DOHH2 (cell line): ENCODE measurements at regions not wholly inside any gene's neighbourhood (a gene's known extent, or its start where the extent isn't known, plus 50 kb on each side); places are given as distances from the start of the nearest gene placed in this dataset.

Source experiments
- H3F3A ChIP-seq: fragments of 200-600 bp; sonication (generic), shearing (Covaris generic); 2 replicates; pipeline ENCODE4 v1.6.0; 2016; ENCODE audit warnings: antibody characterized with exemption, mild to moderate bottlenecking; ENCODE audit not compliant: control insufficient read depth, insufficient read depth
- H3K27ac ChIP-seq: fragments of 200-600 bp; sonication (generic); 2 replicates; pipeline ENCODE4 v1.5.1; 2014; ENCODE audit warnings: low read depth, mild to moderate bottlenecking, low read length, moderate library complexity
- H3K27me3 ChIP-seq: fragments of 200-600 bp; sonication (generic); 2 replicates; pipeline ENCODE4 v1.6.1; 2014; ENCODE audit warnings: mild to moderate bottlenecking, low read length, mixed read lengths; ENCODE audit not compliant: control insufficient read depth
- H3K36me3 ChIP-seq: fragments of 200-600 bp; sonication (generic); 2 replicates; pipeline ENCODE4 v1.6.1; 2014; ENCODE audit warnings: mild to moderate bottlenecking, low read length, moderate library complexity, mixed read lengths; ENCODE audit not compliant: control insufficient read depth
- H3K4me1 ChIP-seq: fragments of 200-600 bp; sonication (generic); 2 replicates; pipeline ENCODE4 v1.6.1; 2014; ENCODE audit warnings: mild to moderate bottlenecking, low read length, mixed read lengths; ENCODE audit not compliant: control insufficient read depth
- H3K4me2 ChIP-seq: fragments of 200-600 bp; sonication (generic); 2 replicates; pipeline ENCODE4 v1.6.0; 2014; ENCODE audit warnings: mild to moderate bottlenecking, low read length, moderate library complexity
- H3K4me3 ChIP-seq: fragments of 200-600 bp; sonication (generic); 2 replicates; pipeline ENCODE4 v1.5.1; 2014; ENCODE audit warnings: mild to moderate bottlenecking, low read length, mixed read lengths
- H3K79me2 ChIP-seq: fragments of 200-600 bp; sonication (generic); 2 replicates; pipeline ENCODE4 v1.6.1; 2014; ENCODE audit warnings: mild to moderate bottlenecking, low read length, mixed read lengths; ENCODE audit not compliant: control insufficient read depth
- H3K9me2 ChIP-seq: fragments of 200-600 bp; sonication (generic); replicated peaks from 2 replicates; pipeline ENCODE4 v1.6.1; 2014; ENCODE audit warnings: mild to moderate bottlenecking, low read length, mixed read lengths; ENCODE audit not compliant: control insufficient read depth
- H3K9me3 ChIP-seq: fragments of 200-600 bp; sonication (generic); 2 replicates; pipeline ENCODE4 v1.6.1; 2014; ENCODE audit warnings: antibody characterized with exemption, low read length, mixed read lengths; ENCODE audit not compliant: control insufficient read depth, insufficient read depth
- H4K20me1 ChIP-seq: fragments of 200-600 bp; sonication (generic); 2 replicates; pipeline ENCODE4 v1.6.0; 2014; ENCODE audit warnings: low read depth, mild to moderate bottlenecking, antibody characterized with exemption, low read length, moderate library complexity; ENCODE audit not compliant: control insufficient read depth, insufficient read depth
- EZH2phosphoT487 ChIP-seq: fragments of 200-600 bp; sonication (generic); IDR thresholded peaks from 2 replicates; pipeline ENCODE4 v1.6.1; 2017; ENCODE audit warnings: borderline replicate concordance, mild to moderate bottlenecking, antibody characterized with exemption, low read length, moderate library complexity, mixed read lengths
- TF ChIP-seq, protein P1 (sequence below): fragments of 200-600 bp; sonication (generic); IDR thresholded peaks from one replicate; pipeline ENCODE4 v1.5.1; 2014; ENCODE audit warnings: antibody characterized with exemption, mild to moderate bottlenecking, low read depth, low read length; ENCODE audit not compliant: poor library complexity, severe bottlenecking

DNA sequence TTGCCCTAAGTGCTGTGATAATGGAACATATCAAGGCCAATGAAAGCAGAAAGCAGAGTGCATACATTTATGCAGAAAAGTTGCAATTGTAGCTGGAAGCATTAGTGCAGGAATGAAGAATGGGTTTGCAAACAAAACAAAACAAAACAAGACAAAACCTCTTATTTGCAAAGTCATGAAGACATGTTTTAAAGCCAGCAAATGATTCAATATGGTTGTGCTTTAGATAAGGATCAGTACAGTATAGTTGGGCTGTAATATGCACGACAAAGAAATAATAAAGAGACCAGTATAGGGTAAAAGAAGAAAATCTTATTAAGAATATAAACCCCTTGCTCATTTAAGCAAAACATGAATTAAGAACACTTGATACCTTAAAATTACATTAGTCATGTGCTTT is 398.1 kb downstream of the KIF2B start:
- Histone ChIP-seq H3K9me2 (no peaks in the 10 kb centered on the region), H3K4me2 (no peak overlapping the region), H3K4me1 (no peaks in the 10 kb centered on the region), H3K27me3 (no peaks in the 10 kb centered on the region), H3K9me3 (no peaks in the 10 kb centered on the region), H3K27ac (no peak overlapping the region), H4K20me1 (no peaks in the 10 kb centered on the region; the same call in 1 of the 2 replicates), H3K4me3 (no peak overlapping the region), H3K79me2 (no peaks in the 10 kb centered on the region), H3F3A (no peaks in the 10 kb centered on the region), H3K36me3 (no peaks in the 10 kb centered on the region)
- no peak for TF ChIP-seq EZH2phosphoT487
- TF ChIP-seq, protein P1, sequence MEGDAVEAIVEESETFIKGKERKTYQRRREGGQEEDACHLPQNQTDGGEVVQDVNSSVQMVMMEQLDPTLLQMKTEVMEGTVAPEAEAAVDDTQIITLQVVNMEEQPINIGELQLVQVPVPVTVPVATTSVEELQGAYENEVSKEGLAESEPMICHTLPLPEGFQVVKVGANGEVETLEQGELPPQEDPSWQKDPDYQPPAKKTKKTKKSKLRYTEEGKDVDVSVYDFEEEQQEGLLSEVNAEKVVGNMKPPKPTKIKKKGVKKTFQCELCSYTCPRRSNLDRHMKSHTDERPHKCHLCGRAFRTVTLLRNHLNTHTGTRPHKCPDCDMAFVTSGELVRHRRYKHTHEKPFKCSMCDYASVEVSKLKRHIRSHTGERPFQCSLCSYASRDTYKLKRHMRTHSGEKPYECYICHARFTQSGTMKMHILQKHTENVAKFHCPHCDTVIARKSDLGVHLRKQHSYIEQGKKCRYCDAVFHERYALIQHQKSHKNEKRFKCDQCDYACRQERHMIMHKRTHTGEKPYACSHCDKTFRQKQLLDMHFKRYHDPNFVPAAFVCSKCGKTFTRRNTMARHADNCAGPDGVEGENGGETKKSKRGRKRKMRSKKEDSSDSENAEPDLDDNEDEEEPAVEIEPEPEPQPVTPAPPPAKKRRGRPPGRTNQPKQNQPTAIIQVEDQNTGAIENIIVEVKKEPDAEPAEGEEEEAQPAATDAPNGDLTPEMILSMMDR, result no peak

DNA sequence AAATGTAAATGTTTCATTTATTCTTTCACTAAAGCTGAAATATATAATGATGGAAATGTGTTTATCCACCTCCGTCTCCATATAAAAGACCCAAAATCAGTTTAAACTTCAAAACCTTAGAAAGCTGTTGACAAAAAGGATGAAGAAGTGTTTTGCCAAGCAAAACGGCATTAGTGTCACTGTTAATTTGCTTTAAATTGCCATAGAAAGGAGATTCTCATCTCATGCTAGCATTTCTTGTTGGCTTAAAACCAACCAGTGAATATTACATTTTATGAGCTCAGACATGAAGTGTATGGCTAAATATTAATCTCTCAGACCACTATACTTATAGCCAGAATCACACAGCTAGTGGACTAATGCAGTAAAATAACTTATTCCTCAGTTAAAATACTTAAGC is 398.8 kb downstream of the KIF2B start:
- no peak for TF ChIP-seq EZH2phosphoT487
- TF ChIP-seq, protein P1, result no peak
- no peak overlapping the region for H3K27ac ChIP-seq
- no peaks in the 10 kb centered on the region for H3K27me3 ChIP-seq
- no peaks in the 10 kb centered on the region for H3K9me2 ChIP-seq
- no peak overlapping the region for H3K4me2 ChIP-seq
- H3K79me2 ChIP-seq, result no peaks in the 10 kb centered on the region
- H3K9me3 ChIP-seq, result no peaks in the 10 kb centered on the region
- no peaks in the 10 kb centered on the region for H3K36me3 ChIP-seq
- no peak overlapping the region for H3K4me3 ChIP-seq
- no peaks in the 10 kb centered on the region for H3K4me1 ChIP-seq
- no peaks in the 10 kb centered on the region; the same call in 1 of the 2 replicates for H4K20me1 ChIP-seq
- H3F3A ChIP-seq, result no peaks in the 10 kb centered on the region

- Histone ChIP-seq H3K9me3 (no peaks in the 10 kb centered on the region), H3K79me2 (no peaks in the 10 kb centered on the region), H3K36me3 (no peaks in the 10 kb centered on the region), H3K4me1 (no peaks in the 10 kb centered on the region), H4K20me1 (no peaks in the 10 kb centered on the region), H3K4me3 (no peak overlapping the region), H3K27ac (no peak overlapping the region), H3K9me2 (no peaks in the 10 kb centered on the region), H3K27me3 (no peaks in the 10 kb centered on the region), H3K4me2 (no peak overlapping the region), H3F3A (no peaks in the 10 kb centered on the region)
- TF ChIP-seq EZH2phosphoT487, result no peak
- TF ChIP-seq, protein P1, result no peak
These were observed 412.8 kb downstream of the KIF2B start for GRCh38 chr17:54235571-54235970.
